ENCODE measurements at regions not wholly inside any gene's neighbourhood (a gene's known extent, or its start where the extent isn't known, plus 50 kb on each side); places are given as distances from the start of the nearest gene placed in this dataset.

DNA sequence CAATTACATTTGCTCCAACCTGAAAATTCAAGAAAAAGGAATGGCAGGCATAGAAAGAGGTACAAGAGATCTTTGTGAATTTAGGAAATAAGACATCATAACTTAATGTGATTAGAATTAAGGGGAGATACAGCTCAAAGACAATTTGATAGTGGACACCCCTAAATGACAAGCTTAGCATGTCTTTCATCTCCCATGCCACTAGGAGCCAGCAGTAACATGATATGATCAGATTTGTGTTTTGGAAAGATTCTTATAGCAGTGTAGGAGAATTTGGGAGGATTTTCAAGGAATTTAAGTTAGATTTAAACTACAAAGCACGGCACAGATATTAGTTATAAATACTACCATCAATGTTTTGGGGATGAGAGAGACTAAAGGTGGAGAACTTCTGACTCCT, 340.8 kb downstream of the RDH14 start:
- intact Hi-C loops (cut with DNase I) = no loop called here
- no peak overlapping the region for H3K4me3 ChIP-seq
- no peaks in the 10 kb centered on the region for H3K4me1 ChIP-seq
- H3K27ac ChIP-seq = no peak overlapping the region
- no peak for DNase-seq
- no peaks in the 10 kb centered on the region for H3K9me3 ChIP-seq
- H3K27me3 ChIP-seq = no peaks in the 10 kb centered on the region
- TF ChIP-seq, protein P1, sequence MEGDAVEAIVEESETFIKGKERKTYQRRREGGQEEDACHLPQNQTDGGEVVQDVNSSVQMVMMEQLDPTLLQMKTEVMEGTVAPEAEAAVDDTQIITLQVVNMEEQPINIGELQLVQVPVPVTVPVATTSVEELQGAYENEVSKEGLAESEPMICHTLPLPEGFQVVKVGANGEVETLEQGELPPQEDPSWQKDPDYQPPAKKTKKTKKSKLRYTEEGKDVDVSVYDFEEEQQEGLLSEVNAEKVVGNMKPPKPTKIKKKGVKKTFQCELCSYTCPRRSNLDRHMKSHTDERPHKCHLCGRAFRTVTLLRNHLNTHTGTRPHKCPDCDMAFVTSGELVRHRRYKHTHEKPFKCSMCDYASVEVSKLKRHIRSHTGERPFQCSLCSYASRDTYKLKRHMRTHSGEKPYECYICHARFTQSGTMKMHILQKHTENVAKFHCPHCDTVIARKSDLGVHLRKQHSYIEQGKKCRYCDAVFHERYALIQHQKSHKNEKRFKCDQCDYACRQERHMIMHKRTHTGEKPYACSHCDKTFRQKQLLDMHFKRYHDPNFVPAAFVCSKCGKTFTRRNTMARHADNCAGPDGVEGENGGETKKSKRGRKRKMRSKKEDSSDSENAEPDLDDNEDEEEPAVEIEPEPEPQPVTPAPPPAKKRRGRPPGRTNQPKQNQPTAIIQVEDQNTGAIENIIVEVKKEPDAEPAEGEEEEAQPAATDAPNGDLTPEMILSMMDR (IDR thresholded peaks at IDR 0.05) = no peak
- no peaks in the 10 kb centered on the region for H3K36me3 ChIP-seq
- no peak overlapping the region for H3K9ac ChIP-seq (ENCODE audit: low read depth in 2 of 2, low read length in 2 of 2)

DNA sequence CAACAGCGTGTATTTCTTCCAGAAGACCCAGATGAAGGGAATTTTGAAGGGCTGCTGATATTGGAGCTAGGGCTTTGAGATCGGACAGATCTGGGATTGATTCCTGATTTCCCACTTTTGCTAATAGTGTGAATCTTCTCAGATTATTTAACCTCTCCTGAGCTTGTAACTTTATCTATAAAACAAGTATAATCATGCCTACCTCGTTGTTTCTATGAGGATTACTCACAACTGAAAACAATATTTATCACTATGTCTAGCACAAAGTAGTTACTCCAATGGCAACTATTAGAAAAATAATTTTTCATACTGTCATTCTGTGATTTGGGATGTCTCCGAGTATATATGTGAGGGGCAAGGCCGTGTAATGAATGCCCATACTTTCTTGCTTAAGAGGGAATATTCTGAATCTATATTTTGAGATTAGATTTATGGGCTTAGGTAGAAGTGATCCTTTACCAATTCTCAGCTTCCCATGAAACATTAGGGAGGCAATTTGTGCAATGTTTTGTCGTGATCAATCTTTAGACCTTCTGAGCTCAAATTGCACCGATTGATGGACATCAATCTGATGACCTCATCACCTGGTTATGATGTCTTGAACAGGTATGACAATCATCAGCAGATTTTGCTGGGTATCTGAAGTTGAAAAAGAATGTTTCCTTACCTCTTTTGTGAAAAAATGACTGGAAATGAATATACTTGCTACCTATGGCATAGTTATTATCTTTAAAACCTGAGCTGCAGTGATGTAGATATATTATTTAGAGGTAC, 339.9 kb downstream of the KCNS3 start:
- intact Hi-C loops (cut with DNase I) = no loop called here
- Histone ChIP-seq H3K4me3 (no peak overlapping the region), H3K36me3 (no peaks in the 10 kb centered on the region), H3K9me3 (no peaks in the 10 kb centered on the region), H3K4me1 (no peaks in the 10 kb centered on the region), H3K27me3 (no peaks in the 10 kb centered on the region), H3K27ac (no peak overlapping the region), H3K9ac (ENCODE audit: low read depth in 2 of 2, low read length in 2 of 2) (no peak overlapping the region)
- no peak for DNase-seq
- TF ChIP-seq, protein P1 (IDR thresholded peaks at IDR 0.05) = no peak

DNA sequence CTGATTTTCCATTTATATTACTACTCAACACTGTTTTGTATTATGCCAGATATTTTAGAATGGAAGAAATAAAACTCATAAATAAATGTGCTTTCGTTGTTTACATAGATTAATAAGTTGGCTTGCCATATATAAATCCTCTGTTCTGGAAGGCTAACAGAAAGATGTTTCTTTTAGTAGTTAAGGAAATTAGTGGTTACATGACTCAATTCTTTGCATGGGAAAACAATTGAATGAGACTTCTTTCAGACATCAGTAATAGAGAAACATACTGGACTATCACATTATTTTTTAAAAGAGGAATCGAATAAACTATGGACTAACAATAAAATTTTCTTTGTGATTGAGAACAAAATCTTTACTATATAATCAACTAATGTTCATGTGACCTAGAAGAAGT, 336.5 kb downstream of the KCNS3 start:
- Histone ChIP-seq H3K9me3 (no peaks in the 10 kb centered on the region), H3K27me3 (no peaks in the 10 kb centered on the region), H3K27ac (no peak overlapping the region), H3K9ac (ENCODE audit: low read depth in 2 of 2, low read length in 2 of 2) (no peak overlapping the region), H3K4me1 (no peaks in the 10 kb centered on the region), H3K4me3 (no peak overlapping the region), H3K36me3 (no peaks in the 10 kb centered on the region)
- TF ChIP-seq, protein P1 (IDR thresholded peaks at IDR 0.05) = no peak
- intact Hi-C loops (cut with DNase I) = no loop called here
- DNase-seq = no peak

DNA sequence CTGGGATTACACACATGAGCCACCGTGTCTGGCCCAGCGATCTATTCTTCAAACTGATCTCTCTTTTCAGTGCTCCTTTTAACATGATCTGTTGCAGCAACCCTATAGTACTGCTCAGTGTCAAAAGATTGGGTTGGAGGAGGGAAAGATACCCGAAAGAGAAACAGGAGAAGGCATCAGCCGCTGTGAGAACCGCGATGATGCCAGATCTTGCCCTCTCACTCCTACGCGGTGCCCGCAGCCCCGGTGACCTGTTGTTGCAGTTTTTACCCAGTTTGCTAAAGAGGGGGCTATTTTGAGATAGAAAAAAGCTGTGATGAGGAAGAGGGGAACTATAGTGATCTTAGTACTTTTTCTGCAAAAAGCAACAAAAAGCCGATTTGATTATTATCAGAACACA, 335.5 kb downstream of the KCNS3 start:
- Histone ChIP-seq H3K9ac (ENCODE audit: low read depth in 2 of 2, low read length in 2 of 2) (no peak overlapping the region), H3K36me3 (no peaks in the 10 kb centered on the region), H3K9me3 (no peaks in the 10 kb centered on the region), H3K27me3 (no peaks in the 10 kb centered on the region), H3K4me1 (no peaks in the 10 kb centered on the region), H3K27ac (no peak overlapping the region), H3K4me3 (no peak overlapping the region)
- TF ChIP-seq, protein P1 (IDR thresholded peaks at IDR 0.05) = no peak
- no peak for DNase-seq
- intact Hi-C loops (cut with DNase I) = no loop called here

DNA sequence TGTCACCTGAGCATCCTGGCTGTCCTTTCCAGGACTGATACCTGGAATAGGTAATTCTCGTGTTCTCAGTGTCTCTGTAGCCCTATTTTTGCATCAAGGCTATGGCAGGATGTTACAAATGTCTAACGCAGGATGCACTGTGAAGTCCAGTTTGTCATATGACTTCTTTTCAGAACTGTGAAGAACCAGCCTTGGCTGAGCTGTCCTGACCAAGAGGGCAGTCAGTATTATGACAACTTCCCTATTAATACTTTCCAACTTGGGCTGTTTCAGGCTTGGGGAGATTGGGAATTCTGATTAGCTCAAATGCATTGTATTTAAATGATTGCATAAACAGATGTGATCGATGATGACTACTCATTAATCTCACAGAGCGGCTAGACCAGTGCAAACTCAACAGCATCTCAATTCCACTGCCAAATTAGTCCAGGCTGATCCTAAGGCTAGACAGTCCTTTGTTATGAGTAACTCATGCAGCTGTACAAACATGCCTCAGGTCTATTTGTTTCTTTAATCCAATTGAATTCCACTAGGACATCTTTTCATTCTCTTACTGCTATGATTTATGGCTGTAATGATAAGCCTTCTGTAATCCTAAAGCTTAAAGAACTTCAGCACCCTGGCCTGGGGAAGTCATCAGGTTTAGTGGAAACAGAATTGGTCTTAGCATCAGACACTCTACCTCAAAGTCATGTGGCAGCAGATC, 331.6 kb downstream of the KCNS3 start:
- intact Hi-C loops (cut with DNase I) = no loop called here
- Histone ChIP-seq H3K4me3 (no peak overlapping the region), H3K4me1 (no peaks in the 10 kb centered on the region), H3K9ac (ENCODE audit: low read depth in 2 of 2, low read length in 2 of 2) (no peak overlapping the region), H3K27ac (no peak overlapping the region), H3K27me3 (no peaks in the 10 kb centered on the region), H3K36me3 (no peaks in the 10 kb centered on the region), H3K9me3 (no peaks in the 10 kb centered on the region)
- TF ChIP-seq, protein P1 (IDR thresholded peaks at IDR 0.05) = no peak
- no peak for DNase-seq

Measured in colonic mucosa (tissue), 4 donors.